IMR-90 (cell line): ENCODE measurements at regions not wholly inside any gene's neighbourhood (a gene's known extent, or its start where the extent isn't known, plus 50 kb on each side); places are given as distances from the start of the nearest gene placed in this dataset.

Source experiments
- ATAC-seq: fragments of 200-7000 bp; cut with Tn5 transposase; 2 replicates; pipeline ENCODE4 v1.9.1; 2020; ENCODE audit warnings: low read depth, mild to moderate bottlenecking, moderate library complexity
- BruUV-seq: library from RNA; stranded (reverse); fragments of 400-500 nt; replicated peaks from 2 replicates; lab custom pipeline; 2021; lab: Mats Ljungman, UMichigan
- CTCF ChIA-PET: fragments of 300-600 bp; formaldehyde crosslinking; extraction: SDS; loops from one replicate; lab custom pipeline; 2021; ENCODE audit warnings: antibody characterized with exemption; lab: Yijun Ruan, JAX
- POLR2A ChIA-PET: fragments of 300-600 bp; sonication (Branson Sonifier 250); formaldehyde crosslinking; loops from one replicate; lab custom pipeline; 2022; ENCODE audit warnings: antibody characterized with exemption; ENCODE audit not compliant: unreplicated experiment; lab: Charles Lee
- DNase-seq: peaks from one replicate; pipeline ENCODE4 v3.0.0; 2013
- H2AFZ ChIP-seq: replicated peaks from 2 replicates; pipeline ENCODE3; 2013; ENCODE audit warnings: low read length, mild to moderate bottlenecking; ENCODE audit not compliant: poor library complexity
- H2AK5ac ChIP-seq: 2 replicates; pipeline ENCODE4 v1.6.1; 2013; ENCODE audit warnings: low read depth, low read length, inconsistent platforms
- H2AK9ac ChIP-seq: replicated peaks from 2 replicates; pipeline ENCODE3; 2013; ENCODE audit warnings: mild to moderate bottlenecking, low read depth, low read length, moderate library complexity; ENCODE audit not compliant: poor library complexity
- H2BK120ac ChIP-seq: 2 replicates; pipeline ENCODE4 v1.6.1; 2013; ENCODE audit warnings: low read depth, low read length, inconsistent platforms
- H2BK15ac ChIP-seq: 3 replicates; pipeline ENCODE4 v1.6.1; 2013; ENCODE audit warnings: low read depth, low read length, inconsistent platforms
- H2BK20ac ChIP-seq: 2 replicates; pipeline ENCODE4 v1.6.1; 2013; ENCODE audit warnings: low read depth, mild to moderate bottlenecking, inconsistent platforms, low read length, moderate library complexity
- H2BK5ac ChIP-seq: 2 replicates; pipeline ENCODE4 v1.6.1; 2013; ENCODE audit warnings: mild to moderate bottlenecking, low read depth, low read length, inconsistent platforms; ENCODE audit not compliant: poor library complexity, severe bottlenecking
- H3K14ac ChIP-seq: replicated peaks from 2 replicates; pipeline ENCODE4 v1.6.1; 2013; ENCODE audit warnings: low read depth, low read length, inconsistent platforms
- H3K18ac ChIP-seq: 2 replicates; pipeline ENCODE4 v1.6.1; 2013; ENCODE audit warnings: low read depth, low read length, control low read depth
- H3K23ac ChIP-seq: 2 replicates; pipeline ENCODE4 v1.6.1; 2013; ENCODE audit warnings: low read depth, low read length, inconsistent platforms
- H3K27ac ChIP-seq: 2 replicates; pipeline ENCODE4 v1.5.1; 2013; ENCODE audit warnings: mild to moderate bottlenecking, control low read depth, low read length; ENCODE audit not compliant: insufficient read depth
- H3K27me3 ChIP-seq: 2 replicates; pipeline ENCODE4 v1.6.1; 2013; ENCODE audit warnings: low read length; ENCODE audit not compliant: control insufficient read depth, insufficient read depth
- H3K36me3 ChIP-seq: 2 replicates; pipeline ENCODE4 v1.6.1; 2013; ENCODE audit warnings: low read length, mixed read lengths; ENCODE audit not compliant: control insufficient read depth, insufficient read depth
- H3K4ac ChIP-seq: 2 replicates; pipeline ENCODE4 v1.6.1; 2013; ENCODE audit warnings: low read depth, low read length, inconsistent platforms
- H3K4me1 ChIP-seq: 2 replicates; pipeline ENCODE4 v1.6.1; 2013; ENCODE audit warnings: low read length, mixed read lengths; ENCODE audit not compliant: control insufficient read depth, insufficient read depth
- H3K4me2 ChIP-seq: 2 replicates; pipeline ENCODE4 v1.6.1; 2013; ENCODE audit warnings: low read depth, mild to moderate bottlenecking, control low read depth, low read length, moderate library complexity
- H3K4me3 ChIP-seq: 2 replicates; pipeline ENCODE4 v1.5.1; 2013; ENCODE audit warnings: low read depth, mild to moderate bottlenecking, control low read depth, low read length, moderate library complexity; ENCODE audit not compliant: insufficient read depth
- H3K56ac ChIP-seq: 2 replicates; pipeline ENCODE4 v1.6.1; 2013; ENCODE audit warnings: low read length, inconsistent platforms; ENCODE audit not compliant: insufficient read depth; ENCODE audit errors: extremely low read depth
- H3K79me1 ChIP-seq, 2 experiments: 2 replicates each; pipeline ENCODE4 v1.6.1; 2013; ENCODE audit warnings: low read length in 2 of 2, inconsistent platforms in 1 of 2, low read depth in 1 of 2
- H3K9ac ChIP-seq: 2 replicates; pipeline ENCODE4 v1.6.1; 2013; ENCODE audit warnings: low read depth, low read length, control low read depth
- H3K9me1 ChIP-seq: 2 replicates; pipeline ENCODE4 v1.6.1; 2013; ENCODE audit warnings: low read length, inconsistent platforms; ENCODE audit not compliant: insufficient read depth
- H3K9me3 ChIP-seq: 2 replicates; pipeline ENCODE4 v1.6.1; 2013; ENCODE audit warnings: low read length; ENCODE audit not compliant: control insufficient read depth, insufficient read depth
- H4K20me1 ChIP-seq: 2 replicates; pipeline ENCODE4 v1.6.1; 2013; ENCODE audit warnings: low read length, inconsistent platforms; ENCODE audit not compliant: insufficient read depth
- H4K5ac ChIP-seq: 2 replicates; pipeline ENCODE4 v1.6.1; 2013; ENCODE audit warnings: mild to moderate bottlenecking, low read depth, low read length, control low read depth
- H4K8ac ChIP-seq, 2 experiments: 2 replicates each; pipeline ENCODE4 v1.6.1; 2013; ENCODE audit warnings: low read depth in 2 of 2, low read length in 2 of 2, control low read depth in 1 of 2, inconsistent platforms in 1 of 2
- H4K91ac ChIP-seq: 2 replicates; pipeline ENCODE4 v1.6.1; 2013; ENCODE audit warnings: low read depth, low read length, inconsistent platforms; ENCODE audit not compliant: insufficient read depth
- BHLHE40 ChIP-seq: fragments of 150-350 bp; IDR thresholded peaks from 2 replicates; pipeline ENCODE4 v1.6.1; 2016; ENCODE audit warnings: mild to moderate bottlenecking, low read depth, low read length
- FOS ChIP-seq: fragments of 150-350 bp; IDR thresholded peaks from 2 replicates; pipeline ENCODE4 v1.6.1; 2016; ENCODE audit warnings: low read depth, low read length
- MXI1 ChIP-seq: IDR thresholded peaks from 2 replicates; pipeline ENCODE4 v1.6.1; 2012; ENCODE audit warnings: low read depth, mild to moderate bottlenecking, low read length, moderate library complexity, borderline replicate concordance
- WGBS, 2 experiments: methylation state at CpG; one replicate each; pipeline versions ENCODE4 v1.1.5 to v1.1.7; 2013; ENCODE audit warnings: missing lambda C conversion rate in 2 of 2; ENCODE audit not compliant: insufficient read length in 1 of 2; ENCODE audit errors: extremely low coverage in 2 of 2; 5-methylcytosine and 5-hydroxymethylcytosine counted together
- dilution Hi-C: fragments of 300-500 bp; cut with HindIII; formaldehyde crosslinking; loops from one replicate; pipeline ENCODE4 v1.14.3; 2018; ENCODE audit warnings: low sequenced_read_pairs; ENCODE audit not compliant: unreplicated experiment
- in situ Hi-C: fragments of 300-500 bp; cut with MboI; formaldehyde crosslinking; loops from 3 replicates; pipeline ENCODE4 v1.14.3; 2019; ENCODE audit warnings: low sequenced_read_pairs, inconsistent platforms, mixed read lengths
- intact Hi-C: fragments of 100-400 bp; cut with micrococcal nuclease; formaldehyde crosslinking; loops from 2 replicates; pipeline ENCODE4 v1.10.0; 2022
- TF ChIP-seq, protein P1 (sequence below): conservative IDR thresholded peaks from 2 replicates; pipeline ENCODE4 v1.5.1; 2012; ENCODE audit warnings: mild to moderate bottlenecking, low read depth, low read length, improper control_type of control experiment

DNA sequence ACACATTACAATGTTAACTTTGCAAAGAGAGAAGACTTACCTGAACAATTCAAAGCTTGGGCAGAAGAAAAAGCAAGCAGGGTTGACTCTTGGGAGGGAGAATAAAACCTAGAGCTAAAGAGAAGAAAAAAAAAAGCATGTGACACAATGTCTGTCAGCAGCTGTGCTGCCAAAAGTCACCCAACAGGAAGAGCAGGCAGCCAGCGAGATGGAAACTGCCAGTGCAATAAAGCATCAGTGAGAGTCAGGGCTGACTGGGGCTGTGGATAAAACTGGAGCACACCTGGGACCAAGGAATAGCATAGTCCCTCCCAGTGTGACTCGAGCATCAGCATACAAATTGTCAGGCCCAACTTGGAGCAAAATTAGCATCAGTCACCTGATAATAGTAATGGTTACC, 65.0 kb upstream of the SLC22A15 start:
- Histone ChIP-seq H3K4ac (no peak overlapping the region), H3K56ac (no peak overlapping the region), H3K36me3 (no peaks in the 10 kb centered on the region), H3K4me3 (no peak overlapping the region), H4K20me1 (no peaks in the 10 kb centered on the region), H3K27me3 (no peaks in the 10 kb centered on the region), H4K8ac (no peak overlapping the region), H4K91ac (no peak overlapping the region), H3K9me3 (no peaks in the 10 kb centered on the region), H3K9me1 (no peaks in the 10 kb centered on the region), H2BK5ac (no peak overlapping the region), H2AFZ (no peak overlapping the region), H4K5ac (no peak overlapping the region), H3K18ac (no peak overlapping the region), H3K23ac (no peak overlapping the region), H2BK15ac (no peak overlapping the region), H3K79me1 (no peaks in the 10 kb centered on the region), H3K27ac (no peak overlapping the region), H2AK5ac (no peak overlapping the region), H2AK9ac (no peak overlapping the region), H3K9ac (no peak overlapping the region), H2BK20ac (no peak overlapping the region), H3K14ac (no peak overlapping the region), H3K4me1 (no peaks in the 10 kb centered on the region), H3K4me2 (no peak overlapping the region), H2BK120ac (no peak overlapping the region)
- dilution Hi-C loops (no loop called here), in situ Hi-C loops (loop anchor here (10.0 kb wide), 1 partner anchor 64 kb away; the partner anchor contains the start of gene SLC22A15), intact Hi-C loops (no loop called here)
- ChIA-PET POLR2A (no interaction called here), CTCF (no interaction called here)
- WGBS, 2 experiments, result 0% methylated on average over 1 of the region's 2 CpGs; no CpG with 5 or more reads in 1 of the 2 experiments
- DNase-seq, result no peak
- TF ChIP-seq BHLHE40, result no peak
- TF ChIP-seq FOS, result no peak
- no peak for TF ChIP-seq MXI1
- TF ChIP-seq, protein P1, sequence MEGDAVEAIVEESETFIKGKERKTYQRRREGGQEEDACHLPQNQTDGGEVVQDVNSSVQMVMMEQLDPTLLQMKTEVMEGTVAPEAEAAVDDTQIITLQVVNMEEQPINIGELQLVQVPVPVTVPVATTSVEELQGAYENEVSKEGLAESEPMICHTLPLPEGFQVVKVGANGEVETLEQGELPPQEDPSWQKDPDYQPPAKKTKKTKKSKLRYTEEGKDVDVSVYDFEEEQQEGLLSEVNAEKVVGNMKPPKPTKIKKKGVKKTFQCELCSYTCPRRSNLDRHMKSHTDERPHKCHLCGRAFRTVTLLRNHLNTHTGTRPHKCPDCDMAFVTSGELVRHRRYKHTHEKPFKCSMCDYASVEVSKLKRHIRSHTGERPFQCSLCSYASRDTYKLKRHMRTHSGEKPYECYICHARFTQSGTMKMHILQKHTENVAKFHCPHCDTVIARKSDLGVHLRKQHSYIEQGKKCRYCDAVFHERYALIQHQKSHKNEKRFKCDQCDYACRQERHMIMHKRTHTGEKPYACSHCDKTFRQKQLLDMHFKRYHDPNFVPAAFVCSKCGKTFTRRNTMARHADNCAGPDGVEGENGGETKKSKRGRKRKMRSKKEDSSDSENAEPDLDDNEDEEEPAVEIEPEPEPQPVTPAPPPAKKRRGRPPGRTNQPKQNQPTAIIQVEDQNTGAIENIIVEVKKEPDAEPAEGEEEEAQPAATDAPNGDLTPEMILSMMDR, result no peak
- BruUV-seq, result no TSS peak
- ATAC-seq, result no peak
